HepG2 (cell line): ENCODE measurements at regions not wholly inside any gene's neighbourhood (a gene's known extent, or its start where the extent isn't known, plus 50 kb on each side); places are given as distances from the start of the nearest gene placed in this dataset.

Experiments used
- ATAC-seq: fragments of 200-7000 bp; cut with Tn5 transposase; 3 replicates; pipeline ENCODE4 v1.9.1; 2020; ENCODE audit warnings: mild to moderate bottlenecking, moderate library complexity
- BruUV-seq: library from RNA; stranded (reverse); fragments of 400-500 nt; replicated peaks from 2 replicates; lab custom pipeline; 2021; lab: Mats Ljungman, UMichigan
- CTCF ChIA-PET: fragments of 300-600 bp; formaldehyde crosslinking; extraction: SDS; loops from one replicate; lab custom pipeline; 2021; ENCODE audit warnings: low total read pairs, inconsistent platforms, low intra/inter-chr PET ratio; lab: Yijun Ruan, JAX
- POLR2A ChIA-PET: fragments of 350-600 bp; sonication (Branson Sonifier 250); formaldehyde crosslinking; loops from one replicate; lab custom pipeline; 2020; ENCODE audit warnings: antibody characterized with exemption, inconsistent platforms; lab: Yijun Ruan, JAX
- DNase-seq: peaks from one replicate; pipeline ENCODE4 v3.0.0-alpha.2; 2015; ENCODE audit warnings: low spot score
- FAIRE-seq: peaks from 3 replicates; lab custom pipeline; 2011; peaks lifted over from hg19 to GRCh38; lab: Jason Lieb, UNC
- H2AFZ ChIP-seq: one replicate; pipeline ENCODE4 v1.6.1; 2011; ENCODE audit warnings: low read length, inconsistent platforms
- H3K27ac ChIP-seq: fragments of 300-600 bp; 3 replicates; pipeline ENCODE4 v1.8.0; 2011; ENCODE audit warnings: mixed run types, mild to moderate bottlenecking, mixed read lengths, low read length, inconsistent platforms; ENCODE audit not compliant: insufficient read depth; ENCODE audit errors: extremely low read length
- H3K27me3 ChIP-seq, 2 experiments: fragments of 200-600 bp in 1 of 2; 2 replicates in 1 of 2; 3 replicates in 1 of 2; pipeline versions ENCODE4 v1.6.0 to v1.8.0; 2011; ENCODE audit warnings: low read length in 2 of 2, mild to moderate bottlenecking in 2 of 2, moderate library complexity in 2 of 2, inconsistent platforms in 1 of 2; ENCODE audit not compliant: insufficient read depth in 2 of 2, control insufficient read depth in 1 of 2
- H3K36me3 ChIP-seq, 2 experiments: fragments of 200-600 bp in 1 of 2; replicated peaks in 1 of 2; 2 replicates in 1 of 2; 3 replicates in 1 of 2; pipeline versions ENCODE4 v1.5.1 to v1.8.0; 2011; ENCODE audit warnings: low read length in 2 of 2, inconsistent platforms in 1 of 2; ENCODE audit not compliant: insufficient read depth in 2 of 2, control insufficient read depth in 1 of 2
- H3K4me1 ChIP-seq: 2 replicates; pipeline ENCODE4 v1.5.1; 2012; ENCODE audit warnings: low read length, inconsistent platforms; ENCODE audit not compliant: insufficient read depth
- H3K4me2 ChIP-seq: 2 replicates; pipeline ENCODE4 v1.6.0; 2011; ENCODE audit warnings: low read depth, low read length, inconsistent platforms
- H3K4me3 ChIP-seq, 3 experiments: fragments of 200-600 bp in 1 of 3; sonication (generic), shearing (Covaris generic) in 1 of 3; replicated peaks in 1 of 3; 2 replicates each; pipeline ENCODE4 v1.5.1; 2011 to 2016; ENCODE audit warnings: low read length in 3 of 3, inconsistent platforms in 2 of 3, low read depth in 2 of 3, mild to moderate bottlenecking in 2 of 3, control low read depth in 1 of 3, mixed read lengths in 1 of 3; ENCODE audit not compliant: insufficient read depth in 1 of 3
- H3K79me2 ChIP-seq: one replicate; pipeline ENCODE4 v1.6.1; 2011; ENCODE audit warnings: low read length, inconsistent platforms; ENCODE audit not compliant: insufficient read depth
- H3K9ac ChIP-seq: 2 replicates; pipeline ENCODE4 v1.6.0; 2011; ENCODE audit warnings: mild to moderate bottlenecking, low read depth, low read length, inconsistent platforms; ENCODE audit not compliant: insufficient read depth
- H3K9me3 ChIP-seq: 2 replicates; pipeline ENCODE4 v1.5.1; 2012; ENCODE audit warnings: mild to moderate bottlenecking, low read length
- H4K20me1 ChIP-seq: 2 replicates; pipeline ENCODE4 v1.6.0; 2011; ENCODE audit warnings: inconsistent platforms, mild to moderate bottlenecking, low read length, moderate library complexity; ENCODE audit not compliant: insufficient read depth
- CCDC6 ChIP-seq: sonication (generic); formaldehyde crosslinking; IDR thresholded peaks from 2 replicates; pipeline ENCODE4 v1.8.1; 2022; ENCODE audit warnings: mild to moderate bottlenecking, missing genetic modification reagents, moderate library complexity
- DRAP1 ChIP-seq: IDR thresholded peaks from 2 replicates; pipeline ENCODE4 v1.6.1; 2016; ENCODE audit warnings: missing genetic modification reagents, missing compliant biosample characterization
- GTF2F1 ChIP-seq: fragments of 150-350 bp; IDR thresholded peaks from 2 replicates; pipeline ENCODE4 v1.6.1; 2014; ENCODE audit warnings: low read length
- MXD1 ChIP-seq: sonication (generic); formaldehyde crosslinking; IDR thresholded peaks from 2 replicates; pipeline ENCODE4 v1.4.0; 2020; ENCODE audit warnings: mild to moderate bottlenecking, missing genetic modification reagents
- PHF20 ChIP-seq: sonication (generic); formaldehyde crosslinking; IDR thresholded peaks from 2 replicates; pipeline ENCODE4 v1.5.0; 2020; ENCODE audit warnings: mild to moderate bottlenecking, missing genetic modification reagents
- PHF8 ChIP-seq: sonication (generic); formaldehyde crosslinking; IDR thresholded peaks from 2 replicates; pipeline ENCODE4 v1.5.0; 2020; ENCODE audit warnings: missing genetic modification reagents
- ZFAT ChIP-seq: sonication (generic); formaldehyde crosslinking; conservative IDR thresholded peaks from 2 replicates; pipeline ENCODE4 v1.8.1; 2023; ENCODE audit warnings: missing genetic modification reagents, inconsistent platforms
- ZNF30 ChIP-seq: sonication (generic); formaldehyde crosslinking; IDR thresholded peaks from 2 replicates; pipeline ENCODE4 v1.5.0; 2020; ENCODE audit warnings: mild to moderate bottlenecking, missing genetic modification reagents
- ZNF414 ChIP-seq: sonication (generic); formaldehyde crosslinking; IDR thresholded peaks from 2 replicates; pipeline ENCODE4 v1.5.0; 2020; ENCODE audit warnings: missing genetic modification reagents
- ZNF431 ChIP-seq: sonication (generic); formaldehyde crosslinking; IDR thresholded peaks from 2 replicates; pipeline ENCODE4 v1.9.0; 2022; ENCODE audit warnings: missing genetic modification reagents, low read depth, mild to moderate bottlenecking, borderline replicate concordance
- ZNF543 ChIP-seq: sonication (generic); formaldehyde crosslinking; IDR thresholded peaks from 2 replicates; pipeline ENCODE4 v1.4.0; 2020; ENCODE audit warnings: mild to moderate bottlenecking, missing genetic modification reagents
- ZNF609 ChIP-seq: sonication (generic); formaldehyde crosslinking; IDR thresholded peaks from 2 replicates; pipeline ENCODE4 v1.4.0; 2020; ENCODE audit warnings: mild to moderate bottlenecking, missing genetic modification reagents, borderline replicate concordance
- WGBS: methylation state at CpG from one replicate; pipeline ENCODE4 v1.1.6; 2017; ENCODE audit warnings: low lambda C conversion rate; 5-methylcytosine and 5-hydroxymethylcytosine counted together
- in situ Hi-C: cut with HindIII; loops from 2 replicates; pipeline ENCODE4 v1.10.0; 2017; ENCODE audit warnings: low pct_unique_long_range_greater_than_20kb; ENCODE audit not compliant: extremely low pct_ligation_motif_present
- intact Hi-C: fragments of 100-400 bp; cut with micrococcal nuclease; formaldehyde crosslinking; loops from one replicate; pipeline ENCODE4 v1.10.0; 2022; ENCODE audit not compliant: unreplicated experiment

GRCh38 chr19:31102674-31103073 is 246.6 kb downstream of the TSHZ3 start:
- WGBS: 2% methylated on average over 2 of the region's 2 CpGs
- no peaks in the 10 kb centered on the region for H3K79me2 ChIP-seq
- no peaks in the 10 kb centered on the region; a peak in 1 of 5 replicates for H3K27me3 ChIP-seq
- in situ Hi-C loops: no loop called here
- FAIRE-seq: no peak
- no peak for ATAC-seq
- H2AFZ ChIP-seq: no peak overlapping the region
- CTCF ChIA-PET: no interaction called here
- peaks cover 15% of the 10 kb centered on the region for H3K9me3 ChIP-seq
- TF ChIP-seq MXD1 (CRISPR knock-in tag) (no peak), ZNF543 (CRISPR knock-in tag) (no peak), ZNF414 (CRISPR knock-in tag) (no peak), CCDC6 (no peak), ZFAT (CRISPR knock-in tag) (no peak), PHF20 (CRISPR knock-in tag) (no peak), GTF2F1 (no peak), PHF8 (no peak), ZNF30 (no peak), DRAP1 (CRISPR knock-in tag) (no peak), ZNF609 (CRISPR knock-in tag) (no peak), ZNF431 (CRISPR knock-in tag) (no peak)
- POLR2A ChIA-PET: no interaction called here
- no peaks in the 10 kb centered on the region for H3K36me3 ChIP-seq
- no peak overlapping the region for H3K4me2 ChIP-seq
- no peak overlapping the region for H3K27ac ChIP-seq
- BruUV-seq: no TSS peak
- intact Hi-C loops: no loop called here
- H3K4me3 ChIP-seq: no peak overlapping the region
- H3K9ac ChIP-seq: no peak overlapping the region
- no peak for DNase-seq
- H3K4me1 ChIP-seq: no peaks in the 10 kb centered on the region
- H4K20me1 ChIP-seq: no peaks in the 10 kb centered on the region
